Activated CD4-positive, alpha-beta T cell treated with anti-CD3 and anti-CD28 coated beads for 4 hours (primary cell): ENCODE measurements at regions not wholly inside any gene's neighbourhood (a gene's known extent, or its start where the extent isn't known, plus 50 kb on each side); places are given as distances from the start of the nearest gene placed in this dataset.
"Not testable (repeated sequence)": the region's sequence is repeated elsewhere in the genome, so short reads cannot be mapped to it uniquely, and the experiment has no call there.

Experiments used
- DNase-seq, 2 donors: peaks; one replicate each; pipeline ENCODE4 v3.0.0-alpha.2; 2020

DNA sequence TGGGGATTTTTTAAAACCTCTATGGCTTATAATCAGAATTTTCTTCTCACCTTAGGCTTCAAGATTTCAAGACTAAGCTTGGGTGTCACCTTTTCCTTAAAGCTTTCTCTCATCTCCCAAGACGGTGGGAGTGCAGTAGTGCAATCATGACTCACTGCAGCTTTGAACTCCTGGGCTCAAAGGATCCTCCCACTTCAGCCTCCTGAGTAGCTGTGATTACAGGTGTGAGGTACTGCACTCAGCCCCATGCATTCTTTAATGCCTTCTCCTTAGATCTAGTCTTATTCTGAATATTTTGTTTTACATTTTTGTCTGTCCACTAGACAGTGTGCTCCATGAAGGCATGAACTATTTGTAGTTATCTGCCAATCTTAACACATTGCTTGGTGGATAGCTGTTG is 55.7 kb upstream of the FAT3 start:
- no peak for DNase-seq

DNA sequence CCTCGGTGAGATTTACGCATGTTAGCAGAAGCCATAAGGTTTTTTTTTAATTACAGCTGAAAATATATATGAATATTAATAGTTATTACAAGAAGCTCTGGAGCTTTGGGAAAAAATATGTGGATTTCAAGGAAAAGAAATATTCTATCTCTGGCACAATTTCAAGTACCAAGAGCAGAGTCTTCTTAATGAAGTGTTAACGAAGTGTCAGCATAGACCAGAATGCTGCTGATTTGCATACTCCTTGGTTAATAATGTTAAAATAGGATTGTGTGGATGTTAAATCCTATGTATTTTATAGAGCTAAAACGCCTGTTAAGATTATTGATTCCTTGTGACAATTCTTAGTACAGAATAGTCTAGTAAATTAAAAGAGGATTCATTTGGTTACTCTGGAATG is 57.0 kb upstream of the FAT3 start:
- DNase-seq, result no peak

GRCh38 chr11:92166335-92166734 is 58.3 kb upstream of the FAT3 start:
- no peak for DNase-seq

DNA sequence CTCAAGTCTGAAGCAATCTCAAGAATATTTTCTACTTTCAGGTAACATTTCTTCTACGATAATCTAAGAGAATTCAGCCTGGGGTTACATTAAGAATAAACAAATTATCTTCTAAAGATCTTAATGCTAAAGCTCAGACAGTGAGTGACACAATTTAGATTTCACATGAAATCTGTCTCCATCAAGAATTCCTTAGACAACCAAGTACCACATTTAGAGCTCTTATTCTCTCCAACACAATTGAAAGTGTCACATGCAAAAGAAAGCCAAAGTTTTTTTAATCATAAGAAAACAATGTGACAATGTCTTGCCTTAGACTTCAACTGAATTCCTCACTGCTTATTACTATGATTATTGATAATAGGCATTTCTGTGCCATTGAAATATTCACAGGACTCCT is 60.7 kb upstream of the FAT3 start:
- no peak for DNase-seq

GRCh38 chr11:92162776-92163175 is 61.8 kb upstream of the FAT3 start:
- DNase-seq, result no peak

- no peak for DNase-seq
Observed at GRCh38 chr11:92159931-92160330, 64.7 kb upstream of the FAT3 start.

DNA sequence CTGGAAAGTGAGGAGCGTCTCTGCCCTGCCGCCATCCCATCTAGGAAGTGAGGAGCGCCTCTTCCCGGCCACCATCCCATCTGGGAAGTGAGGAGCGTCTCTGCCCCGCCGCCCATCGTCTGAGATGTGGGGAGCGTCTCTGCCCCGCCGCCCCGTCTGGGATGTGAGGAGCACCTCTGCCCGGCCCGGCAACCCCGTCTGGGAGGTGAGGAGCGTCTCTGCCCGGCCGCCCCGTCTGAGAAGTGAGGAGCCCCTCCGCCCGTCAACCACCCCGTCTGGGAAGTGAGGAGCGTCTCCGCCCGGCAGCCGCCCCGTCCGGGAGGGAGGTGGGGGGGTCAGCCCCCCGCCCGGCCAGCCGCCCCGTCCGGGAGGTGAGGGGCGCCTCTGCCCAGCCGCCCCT is 67.2 kb upstream of the FAT3 start:
- not testable (repeated sequence) for DNase-seq

GRCh38 chr11:92154611-92155010 is 70.0 kb upstream of the FAT3 start:
- no peak for DNase-seq

DNA sequence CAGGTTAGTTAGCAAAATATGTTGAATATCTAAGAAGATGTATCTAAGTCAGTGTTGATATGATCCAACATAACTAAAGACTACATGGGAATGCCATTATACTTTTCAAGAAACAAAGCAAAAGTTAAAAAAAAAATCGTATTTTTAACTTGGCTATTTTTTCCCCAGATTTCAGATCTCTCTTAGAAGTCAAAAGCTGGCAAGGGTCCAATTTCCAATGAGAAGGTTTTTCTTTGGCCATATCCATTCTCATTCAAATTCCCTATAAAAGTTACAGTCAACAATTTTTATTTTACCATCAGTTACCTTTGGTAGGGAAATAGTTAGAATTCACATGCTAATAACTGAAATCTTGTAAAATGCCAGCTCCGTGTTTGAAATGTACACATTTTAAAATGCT is 70.5 kb upstream of the FAT3 start:
- DNase-seq, result no peak

GRCh38 chr11:92153542-92153941 is 71.1 kb upstream of the FAT3 start:
- no peak for DNase-seq

- no peak for DNase-seq
Observed at GRCh38 chr11:92152245-92152644, 72.4 kb upstream of the FAT3 start.

DNA sequence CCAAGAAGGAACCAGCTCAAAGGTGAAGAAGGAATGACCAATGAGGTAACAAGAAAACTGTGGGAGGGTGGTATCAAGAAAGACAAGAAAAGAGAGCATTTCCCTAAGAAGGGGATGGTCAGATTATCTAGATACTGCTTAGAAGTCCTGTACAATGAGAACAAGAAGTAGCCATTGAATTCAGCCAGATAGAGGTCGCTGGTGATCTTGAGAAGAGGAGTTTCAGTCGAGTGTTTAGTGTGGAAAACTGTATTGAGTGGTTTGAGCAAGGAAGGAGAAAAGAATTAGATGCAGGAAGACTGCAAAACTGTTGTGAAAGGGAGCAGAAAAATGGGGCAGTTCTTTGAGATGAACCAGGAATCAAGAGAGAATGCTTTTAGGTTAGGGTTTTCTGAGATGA is 74.6 kb upstream of the FAT3 start:
- DNase-seq, result no peak

GRCh38 chr11:92141725-92142124 is 82.9 kb upstream of the FAT3 start:
- DNase-seq, result no peak

- no peak for DNase-seq
Observed at GRCh38 chr11:92141159-92141558, 83.5 kb upstream of the FAT3 start.

- DNase-seq, result no peak
Observed at GRCh38 chr11:92140021-92140420, 84.6 kb upstream of the FAT3 start.

- no peak for DNase-seq
Observed at GRCh38 chr11:92138296-92138695, 86.3 kb upstream of the FAT3 start.

GRCh38 chr11:92137747-92138146 is 86.9 kb upstream of the FAT3 start:
- DNase-seq, result no peak

- DNase-seq, result no peak
Observed at GRCh38 chr11:92136797-92137196, 87.8 kb upstream of the FAT3 start.

DNA sequence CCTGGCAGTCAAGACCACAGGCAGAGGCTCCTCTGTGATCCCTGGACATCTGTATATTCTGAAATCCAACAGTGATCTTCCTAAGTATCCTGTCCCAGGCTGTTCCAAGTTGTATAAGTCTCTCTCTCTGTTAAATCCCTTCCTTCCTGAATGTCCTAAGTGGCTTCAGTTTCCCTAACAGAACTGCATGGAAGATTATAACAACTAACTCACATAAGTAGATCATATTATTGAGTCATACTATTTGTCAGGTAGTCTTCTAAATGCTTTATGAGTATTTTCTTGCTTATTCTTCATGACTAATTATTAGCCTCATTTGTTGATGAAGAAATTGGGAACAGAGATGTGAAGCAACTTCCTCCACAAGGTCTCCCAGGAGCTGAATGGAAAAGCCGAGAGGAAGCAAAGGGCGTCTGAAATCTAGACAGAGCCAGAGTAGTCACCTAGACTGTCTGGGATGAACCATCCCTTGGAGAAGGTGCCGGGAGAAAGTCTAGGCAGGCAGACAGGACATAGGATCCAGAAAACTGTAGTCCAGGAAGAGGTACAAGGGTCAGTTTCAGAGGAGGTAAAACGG is 93.2 kb upstream of the FAT3 start:
- no peak for DNase-seq

GRCh38 chr11:92130421-92130831 is 94.2 kb upstream of the FAT3 start:
- DNase-seq, result no peak

DNA sequence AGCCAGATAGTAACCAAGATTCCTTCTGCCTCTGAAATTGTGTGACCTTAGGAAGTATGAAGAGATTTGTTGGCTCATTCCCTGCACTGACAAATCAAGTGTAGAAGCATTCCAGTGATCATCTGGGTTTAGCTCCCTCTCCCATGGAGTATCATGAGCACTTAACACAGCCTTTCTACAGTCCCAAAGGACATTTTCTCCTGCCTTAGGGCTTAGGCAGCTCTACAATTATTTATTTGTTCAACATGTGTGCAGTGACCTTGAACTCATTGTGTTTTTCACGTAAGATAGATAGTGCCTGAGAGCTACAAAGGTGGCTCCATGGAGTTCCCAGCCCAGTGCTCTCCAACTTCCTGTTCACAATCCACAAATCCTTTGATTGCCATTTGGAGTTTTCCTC is 94.8 kb upstream of the FAT3 start:
- DNase-seq, result no peak

DNA sequence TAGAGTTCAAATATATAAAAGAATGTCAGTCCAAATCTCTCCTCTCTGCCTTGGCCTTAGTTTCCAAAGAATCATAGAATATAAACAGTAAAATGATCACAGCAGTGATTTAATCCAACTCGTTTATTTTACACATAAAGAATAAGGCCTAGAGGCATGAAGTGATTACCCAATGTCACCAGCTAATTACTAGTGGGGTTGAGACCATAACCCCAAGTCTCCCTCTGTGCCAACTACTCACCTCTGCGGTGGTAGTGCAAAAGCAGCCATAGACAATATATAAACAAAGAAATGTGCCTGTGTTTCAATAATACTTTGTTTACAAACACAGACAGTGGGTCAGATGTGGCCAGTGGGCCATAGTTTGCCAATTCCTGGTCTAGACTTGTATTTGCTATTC is 96.6 kb upstream of the FAT3 start:
- no peak for DNase-seq

GRCh38 chr11:92125321-92125720 is 99.3 kb upstream of the FAT3 start:
- DNase-seq, result no peak

- DNase-seq, result no peak
Observed at GRCh38 chr11:92123540-92123939, 101.1 kb upstream of the FAT3 start.

GRCh38 chr11:92122561-92122960 is 102.1 kb upstream of the FAT3 start:
- no peak for DNase-seq

DNA sequence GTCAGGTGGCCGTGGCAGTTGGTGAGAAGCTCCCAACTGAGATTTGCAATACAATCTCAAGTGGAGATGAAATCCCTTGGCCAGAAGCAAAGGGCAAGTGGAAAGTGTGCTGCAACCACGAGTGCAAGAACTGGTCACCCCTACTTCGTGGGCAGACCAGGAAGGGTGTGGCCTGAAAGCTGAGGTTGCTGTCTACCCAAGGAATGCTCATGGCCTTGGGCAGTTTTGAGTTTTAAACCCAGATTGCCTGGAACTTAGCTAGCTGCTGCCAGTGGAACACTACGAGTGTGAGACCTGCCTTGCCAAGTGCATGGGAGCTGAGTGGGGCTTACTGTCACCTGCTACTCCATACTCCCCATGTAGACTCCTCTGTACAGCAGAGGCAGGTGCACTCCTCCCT is 113.3 kb upstream of the FAT3 start:
- DNase-seq, result no peak
